ENCODE measurements at regions not wholly inside any gene's neighbourhood (a gene's known extent, or its start where the extent isn't known, plus 50 kb on each side); places are given as distances from the start of the nearest gene placed in this dataset.
A peak's percentile ranks its signal among the peaks of the same experiment; 100 is the strongest.
"Not testable (repeated sequence)": the region's sequence is repeated elsewhere in the genome, so short reads cannot be mapped to it uniquely, and the experiment has no call there.

- no peak for DNase-seq
Measured at GRCh38 chr1:58180537-58180936, 366.0 kb downstream of the OMA1 start.

- DNase-seq, result not testable (repeated sequence)
Measured at GRCh38 chr1:58169160-58169559, 377.4 kb downstream of the OMA1 start.

GRCh38 chr1:58167131-58167530 lies 379.4 kb downstream of the OMA1 start:
- not testable (repeated sequence) for DNase-seq

GRCh38 chr1:58166417-58166816 lies 380.1 kb downstream of the OMA1 start:
- DNase-seq, result no peak

DNA sequence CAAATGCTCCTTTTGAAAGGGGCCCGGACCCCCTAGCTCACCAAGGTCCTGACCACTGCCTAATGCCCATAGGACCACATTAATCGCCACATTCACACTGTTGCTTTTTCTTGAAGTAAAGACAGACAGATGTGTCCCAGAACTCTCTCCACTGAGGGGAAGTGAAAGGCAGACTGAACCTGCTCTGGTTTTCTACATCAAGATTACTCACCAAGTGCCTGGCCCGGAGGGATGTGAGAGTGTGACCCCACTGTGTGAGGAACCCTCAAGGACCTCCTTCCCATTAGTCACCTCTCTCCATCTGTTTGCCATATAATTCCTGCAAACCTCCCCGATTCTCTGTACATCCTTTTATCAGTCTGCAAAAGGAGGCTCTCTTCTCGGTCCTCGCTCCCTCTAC lies 381.5 kb downstream of the OMA1 start:
- DNase-seq, result no peak

DNA sequence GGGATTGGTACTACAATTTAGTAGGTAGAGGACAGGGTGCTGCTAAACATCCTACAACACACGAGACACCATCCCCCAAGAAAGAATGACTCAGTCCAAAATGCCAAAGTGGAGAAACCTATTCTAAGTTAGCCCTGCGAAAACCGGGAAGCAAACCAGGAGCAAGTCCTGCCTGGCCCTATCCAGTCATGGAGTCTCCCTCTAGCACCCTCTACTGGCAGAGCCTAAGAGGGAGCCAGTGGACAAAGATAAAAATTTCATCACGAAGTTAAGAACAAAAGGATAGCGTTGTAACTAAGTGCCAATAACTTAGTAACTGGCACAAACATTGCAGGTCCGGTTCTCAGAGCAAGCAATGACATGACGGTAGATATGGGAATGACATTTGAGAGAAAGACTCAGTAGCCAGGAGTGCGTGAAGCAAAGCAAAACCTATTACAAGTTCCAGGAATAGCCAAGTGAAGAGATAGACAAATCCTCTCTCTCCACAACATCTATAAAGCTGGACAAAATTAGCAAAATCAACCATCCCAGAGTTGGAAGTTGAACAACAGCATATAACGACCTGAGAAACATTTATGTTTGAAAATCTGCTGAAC lies 383.5 kb downstream of the OMA1 start:
- peak; percentile 68 for DNase-seq

GRCh38 chr1:58159434-58159830 lies 387.1 kb downstream of the OMA1 start:
- DNase-seq, result no peak

DNA sequence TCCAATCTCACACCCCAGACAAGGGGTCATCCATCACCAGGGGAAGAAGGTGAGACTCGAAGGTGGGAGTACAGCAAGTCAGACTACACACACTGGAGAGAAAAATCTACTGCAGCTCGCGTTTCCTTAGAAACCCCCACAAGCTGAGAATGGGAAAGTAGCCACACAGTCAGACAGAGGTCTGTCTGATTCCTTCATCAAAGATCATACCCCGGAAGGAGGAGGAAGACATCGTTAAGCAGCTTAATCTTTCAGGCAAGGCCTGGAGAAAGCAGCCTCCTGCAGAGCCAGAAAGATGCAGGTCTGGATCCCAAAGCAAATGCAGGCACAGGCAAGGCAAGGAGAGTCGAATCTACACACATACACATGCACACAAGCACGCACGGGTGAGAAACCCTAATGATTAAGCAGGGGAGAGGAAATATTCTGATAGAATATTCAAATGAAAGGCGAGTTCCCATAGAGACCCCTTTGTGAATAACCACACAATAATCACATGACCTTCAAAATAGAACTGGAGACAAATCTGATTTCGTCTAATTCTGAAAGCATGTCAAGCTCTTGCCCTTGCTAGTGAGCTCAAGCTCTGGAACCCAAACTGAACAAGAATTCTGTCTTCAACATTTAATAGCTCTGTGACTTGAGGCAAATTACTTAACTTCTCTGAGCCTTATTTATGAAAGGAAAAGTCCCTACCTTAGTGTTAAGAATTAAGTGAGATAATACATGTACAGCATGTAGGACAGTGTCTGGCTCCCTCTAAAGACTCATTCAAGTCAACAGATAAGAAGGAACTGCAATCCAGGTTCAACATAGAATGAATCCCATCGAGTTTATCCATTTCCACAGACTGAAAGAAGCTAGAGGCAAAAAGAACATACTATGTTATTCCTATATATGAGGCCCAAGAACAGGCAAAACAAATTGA lies 387.8 kb downstream of the OMA1 start:
- DNase-seq, result no peak

- DNase-seq, result no peak
Measured at GRCh38 chr1:58158016-58158415, 388.5 kb downstream of the OMA1 start.

GRCh38 chr1:58157256-58157655 lies 389.3 kb downstream of the OMA1 start:
- DNase-seq, result peak; percentile 88

DNA sequence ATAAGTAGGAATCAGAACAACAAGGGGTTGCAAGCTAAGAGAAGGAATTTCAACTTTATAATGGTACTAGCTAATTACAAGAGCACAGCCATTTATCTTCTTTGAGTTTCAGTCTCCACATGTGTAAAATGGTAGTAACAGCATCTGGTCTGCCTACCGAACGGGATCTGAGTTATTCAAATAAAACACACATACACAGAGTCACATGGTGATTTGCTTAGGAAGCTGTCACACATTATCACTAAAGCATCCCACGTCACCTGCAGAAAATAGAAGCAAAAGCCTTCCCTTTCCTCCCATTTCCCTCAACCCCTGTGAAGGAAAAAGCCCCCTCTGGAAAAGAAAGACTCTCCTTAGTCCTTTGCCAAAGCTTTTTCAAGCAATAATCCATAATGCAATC lies 389.7 kb downstream of the OMA1 start:
- peak; percentile 65 for DNase-seq

DNA sequence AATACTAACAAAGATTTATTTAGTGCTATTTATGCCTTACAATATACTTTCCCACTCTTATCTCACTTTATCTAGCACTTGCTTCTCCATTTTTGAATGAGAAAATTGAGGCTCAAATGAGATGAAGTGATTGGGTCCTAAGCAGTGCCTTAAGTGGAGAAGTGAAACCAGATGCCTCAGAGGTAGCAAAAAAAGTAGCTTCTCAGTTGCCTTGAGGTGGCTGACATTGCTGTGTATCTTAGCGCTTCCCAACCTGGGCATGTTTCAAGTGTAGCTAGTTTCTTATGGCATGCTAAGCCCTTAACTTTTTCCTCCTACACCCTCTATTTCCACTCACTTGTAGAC lies 390.4 kb downstream of the OMA1 start:
- DNase-seq, result no peak

DNA sequence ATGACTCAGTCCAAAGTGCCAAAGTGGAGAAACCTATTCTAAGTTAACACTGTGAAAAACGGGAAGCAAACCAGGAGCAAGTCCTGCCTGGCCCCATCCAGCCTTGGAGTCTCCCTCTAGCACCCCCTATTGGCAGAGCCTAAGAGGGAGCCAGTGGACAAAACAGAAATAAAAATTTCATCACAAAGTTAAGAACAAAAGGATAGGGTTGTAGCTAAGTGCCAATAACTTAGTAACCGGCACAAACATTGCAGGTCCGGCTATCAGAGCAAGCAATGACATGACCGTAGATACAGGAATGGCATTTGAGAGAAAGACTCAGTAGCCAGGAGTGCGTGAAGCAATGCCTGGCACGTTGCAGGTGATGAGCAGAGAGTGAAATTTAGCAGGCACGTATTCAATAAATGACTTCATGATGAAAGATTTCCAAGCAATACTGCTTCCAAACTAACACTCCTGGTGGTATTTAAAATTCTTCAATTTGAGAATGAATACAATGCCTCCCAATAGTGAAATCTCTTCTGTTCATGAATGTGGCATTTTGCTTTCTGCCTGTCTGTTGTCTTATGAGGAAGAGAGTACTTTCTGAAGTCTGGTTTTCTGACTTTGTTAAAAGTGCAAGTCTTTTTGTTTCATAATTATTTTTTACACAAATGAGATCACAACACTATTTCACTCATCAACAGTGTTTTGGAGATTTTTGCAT lies 391.0 kb downstream of the OMA1 start:
- peak; percentile 26 for DNase-seq

- no peak for DNase-seq
Measured at GRCh38 chr1:58154256-58154655, 392.3 kb downstream of the OMA1 start.

- no peak for DNase-seq
Measured at GRCh38 chr1:58152697-58153096, 393.8 kb downstream of the OMA1 start.

GRCh38 chr1:58149271-58149812 lies 397.2 kb downstream of the OMA1 start:
- no peak for DNase-seq

- no peak for DNase-seq
Measured at GRCh38 chr1:58144698-58145270, 401.7 kb downstream of the OMA1 start.

DNA sequence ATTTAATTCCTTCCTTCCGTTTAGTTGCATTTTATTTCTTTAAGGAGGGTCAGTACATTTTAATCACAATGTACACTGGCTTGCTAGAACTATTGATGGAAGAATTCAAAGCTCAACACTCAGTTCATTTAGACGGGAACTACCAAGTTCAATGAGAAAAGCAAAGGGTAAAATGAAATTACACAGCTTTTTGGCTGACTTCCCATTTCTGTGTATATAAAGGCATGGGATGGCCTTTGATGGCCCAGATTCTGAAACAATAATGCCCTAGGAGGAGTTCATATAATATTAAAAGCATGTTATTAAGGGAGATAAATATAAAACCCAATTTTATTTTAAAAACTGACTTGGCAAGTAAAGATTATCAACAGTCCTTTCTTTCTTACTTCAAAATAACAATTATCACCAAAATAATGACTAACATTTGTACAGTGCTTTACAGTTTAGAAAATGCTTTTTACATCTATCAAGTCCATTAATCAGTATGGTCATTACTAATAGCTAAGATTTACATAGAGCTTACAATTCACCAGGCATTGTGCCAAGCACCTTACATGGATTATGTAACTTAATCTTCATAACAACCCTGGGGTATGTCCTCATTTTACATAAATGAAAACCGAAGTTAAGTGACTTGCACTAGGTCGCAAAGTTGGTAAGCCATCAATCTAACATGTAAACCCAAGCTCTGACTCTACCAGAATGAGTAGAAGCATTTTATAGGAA lies 402.4 kb downstream of the OMA1 start:
- no peak for DNase-seq

DNA sequence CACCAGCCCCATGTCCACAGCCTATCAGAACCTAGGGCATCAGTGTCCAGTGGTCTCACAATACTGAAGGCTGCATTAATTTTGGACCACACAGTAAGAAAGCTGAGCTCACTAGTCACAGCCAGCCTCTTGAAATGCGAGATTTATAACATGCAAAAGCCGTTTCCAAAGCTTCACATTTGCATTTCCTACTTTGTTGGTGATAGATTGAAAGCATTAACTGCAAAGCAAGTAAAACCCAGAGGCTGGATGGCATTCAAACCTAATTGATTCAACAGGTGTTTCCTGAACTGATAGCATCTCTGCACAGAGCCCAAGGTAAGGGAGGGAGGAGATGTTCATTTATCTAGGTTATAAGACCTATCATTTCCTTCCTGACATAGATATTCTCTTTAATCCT lies 410.1 kb downstream of the OMA1 start:
- peak; percentile 6 for DNase-seq

DNA sequence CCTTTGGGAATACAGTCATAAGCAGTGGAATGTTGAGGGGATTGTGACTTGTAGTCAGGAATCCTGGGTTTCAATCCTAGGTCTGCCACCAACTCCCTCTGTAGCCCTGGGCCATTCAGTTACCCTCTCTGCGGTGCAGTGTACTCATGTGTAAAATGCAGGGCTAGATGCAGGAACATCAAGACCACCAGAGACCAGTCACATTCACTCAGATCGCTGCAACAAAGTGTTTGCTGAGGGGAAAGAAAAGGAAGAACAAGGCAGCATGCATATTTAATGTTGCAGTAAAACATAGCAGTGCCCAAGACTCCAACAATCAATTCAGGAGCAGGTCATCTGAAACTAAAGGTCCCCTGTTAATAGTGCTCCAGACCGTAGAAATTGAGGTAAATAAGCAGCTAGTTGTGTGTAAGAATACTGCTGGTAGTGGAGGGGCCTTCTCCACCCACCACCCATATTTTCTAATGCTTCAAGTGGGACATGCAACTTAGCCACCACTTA lies 410.7 kb downstream of the OMA1 start:
- DNase-seq, result no peak

DNA sequence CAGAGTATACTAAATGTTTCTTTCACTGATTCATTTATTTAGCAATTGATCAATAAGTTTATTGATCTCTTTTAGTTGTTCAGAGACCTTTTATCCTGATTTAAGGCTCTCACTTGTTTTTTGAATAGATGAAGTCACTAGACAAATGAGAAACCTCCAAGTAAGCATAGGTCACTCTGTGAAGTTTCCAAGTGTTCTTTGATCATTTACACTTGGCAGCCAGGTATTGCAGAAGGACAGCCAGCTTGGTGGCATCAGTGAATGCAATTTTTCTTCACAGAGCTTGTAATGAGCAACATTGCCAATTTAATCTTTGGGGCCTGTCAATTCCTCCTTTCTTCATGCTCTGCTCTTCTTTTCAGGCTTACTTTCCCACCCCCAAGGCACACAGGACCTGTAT lies 413.0 kb downstream of the OMA1 start:
- DNase-seq, result no peak

GRCh38 chr1:58123051-58123450 lies 423.5 kb downstream of the OMA1 start:
- no peak for DNase-seq
